K562 (cell line): ENCODE measurements at regions not wholly inside any gene's neighbourhood (a gene's known extent, or its start where the extent isn't known, plus 50 kb on each side); places are given as distances from the start of the nearest gene placed in this dataset.

Experiments used
- ATAC-seq: fragments of 200-7000 bp; cut with Tn5 transposase; 3 replicates; pipeline ENCODE4 v1.9.1; 2020; ENCODE audit warnings: moderate library complexity
- BruUV-seq: library from RNA; stranded (reverse); fragments of 400-500 nt; replicated peaks from 2 replicates; lab custom pipeline; 2021; lab: Mats Ljungman, UMichigan
- CTCF ChIA-PET: fragments of 300-600 bp; formaldehyde crosslinking; extraction: SDS; loops from one replicate; lab custom pipeline; 2021; ENCODE audit warnings: low intra/inter-chr PET ratio; lab: Yijun Ruan, JAX
- POLR2A ChIA-PET: fragments of 300-600, 350-650 bp; sonication (Branson Sonifier 250); formaldehyde crosslinking; extraction: SDS; loops from one replicate; lab custom pipeline; 2021; ENCODE audit warnings: antibody characterized with exemption, inconsistent platforms; lab: Yijun Ruan, JAX
- DNase-seq, 4 experiments: peaks; one replicate each; pipeline versions ENCODE4 v3.0.0 to v3.0.0-alpha.2; 2011 to 2018; ENCODE audit warnings: low spot score in 3 of 4, mixed read lengths in 3 of 4; ENCODE audit errors: extremely low read depth in 1 of 4
- FAIRE-seq: peaks from 2 replicates; lab custom pipeline; 2011; peaks lifted over from hg19 to GRCh38; lab: Jason Lieb, UNC
- H2AFZ ChIP-seq: 2 replicates; pipeline ENCODE4 v1.6.0; 2011; ENCODE audit warnings: low read depth, low read length, control low read depth, inconsistent platforms
- H3K27ac ChIP-seq: fragments of 200-600 bp; 3 replicates; pipeline ENCODE4 v1.8.0; 2011; ENCODE audit warnings: low read depth, mild to moderate bottlenecking, control low read depth, inconsistent platforms, low read length, moderate library complexity, mixed read lengths; ENCODE audit errors: extremely low read depth
- H3K27me3 ChIP-seq, 2 experiments: fragments of 300-600 bp in 1 of 2; 2 replicates in 1 of 2; 3 replicates in 1 of 2; pipeline versions ENCODE4 v1.6.0 to v1.8.0; 2011; ENCODE audit warnings: inconsistent platforms in 2 of 2, low read length in 2 of 2, mild to moderate bottlenecking in 1 of 2, mixed read lengths in 1 of 2, moderate library complexity in 1 of 2; ENCODE audit not compliant: control insufficient read depth in 2 of 2, insufficient read depth in 2 of 2
- H3K36me3 ChIP-seq: fragments of 300-600 bp; 3 replicates; pipeline ENCODE4 v1.8.0; 2011; ENCODE audit warnings: mild to moderate bottlenecking, low read length, inconsistent platforms; ENCODE audit not compliant: control insufficient read depth, insufficient read depth
- H3K4me1 ChIP-seq, 2 experiments: fragments of 200-600 bp in 1 of 2; replicated peaks in 1 of 2; 2 replicates in 1 of 2; 3 replicates in 1 of 2; pipeline versions ENCODE4 v1.5.1 to v1.8.0; 2011; ENCODE audit warnings: inconsistent platforms in 2 of 2, low read length in 2 of 2, mild to moderate bottlenecking in 1 of 2, mixed read lengths in 1 of 2, moderate library complexity in 1 of 2; ENCODE audit not compliant: control insufficient read depth in 2 of 2, insufficient read depth in 2 of 2
- H3K4me2 ChIP-seq: 2 replicates; pipeline ENCODE4 v1.6.1; 2011; ENCODE audit warnings: low read length, control low read depth, inconsistent platforms, mixed read lengths; ENCODE audit not compliant: insufficient read depth
- H3K4me3 ChIP-seq: fragments of 200-600 bp; sonication (generic), shearing (Covaris generic); 2 replicates; pipeline ENCODE4 v1.5.1; 2016; ENCODE audit warnings: control low read depth, inconsistent platforms
- H3K79me2 ChIP-seq: fragments of 200-600 bp; 3 replicates; pipeline ENCODE4 v1.8.0; 2011; ENCODE audit warnings: low read length, inconsistent platforms; ENCODE audit not compliant: control insufficient read depth, insufficient read depth
- H3K9ac ChIP-seq, 2 experiments: 2 replicates each; pipeline versions ENCODE4 v1.6.0 to v1.6.1; 2011; ENCODE audit warnings: low read depth in 2 of 2, low read length in 2 of 2, control low read depth in 1 of 2, inconsistent platforms in 1 of 2, mild to moderate bottlenecking in 1 of 2, mixed read lengths in 1 of 2; ENCODE audit not compliant: insufficient read depth in 1 of 2
- H3K9me1 ChIP-seq: one replicate; pipeline ENCODE4 v1.6.0; 2011; ENCODE audit warnings: inconsistent platforms, mild to moderate bottlenecking, low read length, moderate library complexity; ENCODE audit not compliant: control insufficient read depth, insufficient read depth
- H3K9me3 ChIP-seq: replicated peaks from 2 replicates; pipeline ENCODE4 v1.5.1; 2011; ENCODE audit warnings: low read depth, low read length, inconsistent platforms; ENCODE audit not compliant: control insufficient read depth, insufficient read depth
- H4K20me1 ChIP-seq: replicated peaks from 2 replicates; pipeline ENCODE4 v1.6.1; 2011; ENCODE audit warnings: low read length, inconsistent platforms, mixed read lengths; ENCODE audit not compliant: control insufficient read depth, insufficient read depth
- CHCHD3 ChIP-seq: fragments of 250-450 bp; sonication (Bioruptor Pico); IDR thresholded peaks from 2 replicates; pipeline ENCODE4 v2.1.2; 2022; ENCODE audit warnings: mild to moderate bottlenecking
- CHD7 ChIP-seq: fragments of 200-600 bp; sonication (generic); IDR thresholded peaks from one replicate; pipeline ENCODE4 v1.6.1; 2012; ENCODE audit warnings: mild to moderate bottlenecking, low read depth, low read length, inconsistent platforms
- EP400 ChIP-seq: fragments of 450-650 bp; IDR thresholded peaks from 2 replicates; pipeline ENCODE4 v1.6.1; 2017; ENCODE audit warnings: antibody characterized with exemption, mild to moderate bottlenecking, moderate library complexity
- RBM22 ChIP-seq: fragments of 200-400 bp; formaldehyde crosslinking; IDR thresholded peaks from 2 replicates; pipeline ENCODE4 v1.6.1; 2018; ENCODE audit warnings: low read length, low read depth; ENCODE audit not compliant: poor library complexity, severe bottlenecking
- WGBS: fragments of 100-300 bp; shearing (Covaris generic); methylation state at CpG from one replicate; pipeline ENCODE4 v1.1.6; 2016; ENCODE audit warnings: low coverage, mixed read lengths; ENCODE audit not compliant: insufficient coverage; ENCODE audit errors: missing lambda C conversion rate; 5-methylcytosine and 5-hydroxymethylcytosine counted together
- in situ Hi-C: fragments of 300-500 bp; cut with MboI; formaldehyde crosslinking; loops from 4 replicates; pipeline ENCODE4 v1.15.0; 2018; ENCODE audit warnings: inconsistent platforms, mixed read lengths
- intact Hi-C: fragments of 100-400 bp; cut with micrococcal nuclease; formaldehyde crosslinking; loops from 2 replicates; pipeline ENCODE4 v1.14.2; 2022

GRCh38 chr13:99624936-99625540 is 123.8 kb downstream of the TM9SF2 start:
- ATAC-seq (no peak), DNase-seq (no peak), FAIRE-seq (no peak)
- no peak overlapping the region for H3K4me3 ChIP-seq
- H3K36me3 ChIP-seq = no peaks in the 10 kb centered on the region
- no peaks in the 10 kb centered on the region for H3K9me3 ChIP-seq
- CTCF ChIA-PET = no interaction called here
- no peak overlapping the region for H3K4me2 ChIP-seq
- peaks cover 7% of the 10 kb centered on the region; the same call in 1 of the 2 replicates for H4K20me1 ChIP-seq
- 39% methylated on average over 11 of the region's 12 CpGs for WGBS
- no peak overlapping the region for H3K27ac ChIP-seq
- in situ Hi-C loops (no loop called here), intact Hi-C loops (no loop called here)
- H3K9ac ChIP-seq = no peak overlapping the region
- H3K79me2 ChIP-seq = no peaks in the 10 kb centered on the region
- no peaks in the 10 kb centered on the region; a peak in 1 of 5 replicates for H3K4me1 ChIP-seq
- H3K27me3 ChIP-seq = peaks cover 0 to 8% of the 10 kb centered on the region in 2 experiments; a peak in 1 of 5 replicates
- POLR2A ChIA-PET = interaction anchor here (0.6 kb wide), 1 partner anchor 28 kb away, joined by 4 read pairs; no protein-coding TSS in a partner anchor
- no TSS peak for BruUV-seq
- H3K9me1 ChIP-seq = no peaks in the 10 kb centered on the region
- H2AFZ ChIP-seq = no peak overlapping the region
- TF ChIP-seq EP400 (no peak), CHCHD3 (no peak)

GRCh38 chr13:99620806-99621205 is 119.5 kb downstream of the TM9SF2 start:
- ATAC-seq = no peak
- DNase-seq = no peak
- Histone ChIP-seq H3K4me2 (no peak overlapping the region), H3K27me3 (peaks cover 0 to 3% of the 10 kb centered on the region in 2 experiments; a peak in 1 of 5 replicates), H4K20me1 (peaks cover 7% of the 10 kb centered on the region; the same call in 1 of the 2 replicates), H3K4me1 (peaks cover 0 to 3% of the 10 kb centered on the region in 2 experiments; a peak in 1 of 5 replicates), H3K9me3 (no peaks in the 10 kb centered on the region), H3K36me3 (no peaks in the 10 kb centered on the region), H3K4me3 (no peak overlapping the region), H3K27ac (no peak overlapping the region), H2AFZ (no peak overlapping the region), H3K9ac (no peak overlapping the region), H3K9me1 (no peaks in the 10 kb centered on the region), H3K79me2 (no peaks in the 10 kb centered on the region)
- intact Hi-C loops = no loop called here
- CTCF ChIA-PET = no interaction called here
- WGBS = 0% methylated on average over 3 of the region's 3 CpGs
- no peak for FAIRE-seq
- POLR2A ChIA-PET = no interaction called here
- in situ Hi-C loops = no loop called here
- no TSS peak for BruUV-seq
- TF ChIP-seq CHD7 (no peak), RBM22 (no peak)
